HepG2 (cell line): ENCODE measurements at regions not wholly inside any gene's neighbourhood (a gene's known extent, or its start where the extent isn't known, plus 50 kb on each side); places are given as distances from the start of the nearest gene placed in this dataset.

Experiments
- ATAC-seq: fragments of 200-7000 bp; cut with Tn5 transposase; 3 replicates; pipeline ENCODE4 v1.9.1; 2020; ENCODE audit warnings: mild to moderate bottlenecking, moderate library complexity
- BruUV-seq: library from RNA; stranded (reverse); fragments of 400-500 nt; replicated peaks from 2 replicates; lab custom pipeline; 2021; lab: Mats Ljungman, UMichigan
- CTCF ChIA-PET: fragments of 300-600 bp; formaldehyde crosslinking; extraction: SDS; loops from one replicate; lab custom pipeline; 2021; ENCODE audit warnings: low total read pairs, inconsistent platforms, low intra/inter-chr PET ratio; lab: Yijun Ruan, JAX
- POLR2A ChIA-PET: fragments of 350-600 bp; sonication (Branson Sonifier 250); formaldehyde crosslinking; loops from one replicate; lab custom pipeline; 2020; ENCODE audit warnings: antibody characterized with exemption, inconsistent platforms; lab: Yijun Ruan, JAX
- DNase-seq: peaks from one replicate; pipeline ENCODE4 v3.0.0-alpha.2; 2015; ENCODE audit warnings: low spot score
- FAIRE-seq: peaks from 3 replicates; lab custom pipeline; 2011; peaks lifted over from hg19 to GRCh38; lab: Jason Lieb, UNC
- H2AFZ ChIP-seq: one replicate; pipeline ENCODE4 v1.6.1; 2011; ENCODE audit warnings: low read length, inconsistent platforms
- H3K27ac ChIP-seq: fragments of 300-600 bp; 3 replicates; pipeline ENCODE4 v1.8.0; 2011; ENCODE audit warnings: mixed run types, mild to moderate bottlenecking, mixed read lengths, low read length, inconsistent platforms; ENCODE audit not compliant: insufficient read depth; ENCODE audit errors: extremely low read length
- H3K27me3 ChIP-seq, 2 experiments: fragments of 200-600 bp in 1 of 2; 2 replicates in 1 of 2; 3 replicates in 1 of 2; pipeline versions ENCODE4 v1.6.0 to v1.8.0; 2011; ENCODE audit warnings: low read length in 2 of 2, mild to moderate bottlenecking in 2 of 2, moderate library complexity in 2 of 2, inconsistent platforms in 1 of 2; ENCODE audit not compliant: insufficient read depth in 2 of 2, control insufficient read depth in 1 of 2
- H3K36me3 ChIP-seq, 2 experiments: fragments of 200-600 bp in 1 of 2; replicated peaks in 1 of 2; 2 replicates in 1 of 2; 3 replicates in 1 of 2; pipeline versions ENCODE4 v1.5.1 to v1.8.0; 2011; ENCODE audit warnings: low read length in 2 of 2, inconsistent platforms in 1 of 2; ENCODE audit not compliant: insufficient read depth in 2 of 2, control insufficient read depth in 1 of 2
- H3K4me1 ChIP-seq: 2 replicates; pipeline ENCODE4 v1.5.1; 2012; ENCODE audit warnings: low read length, inconsistent platforms; ENCODE audit not compliant: insufficient read depth
- H3K4me2 ChIP-seq: 2 replicates; pipeline ENCODE4 v1.6.0; 2011; ENCODE audit warnings: low read depth, low read length, inconsistent platforms
- H3K4me3 ChIP-seq, 3 experiments: fragments of 200-600 bp in 1 of 3; sonication (generic), shearing (Covaris generic) in 1 of 3; replicated peaks in 1 of 3; 2 replicates each; pipeline ENCODE4 v1.5.1; 2011 to 2016; ENCODE audit warnings: low read length in 3 of 3, inconsistent platforms in 2 of 3, low read depth in 2 of 3, mild to moderate bottlenecking in 2 of 3, control low read depth in 1 of 3, mixed read lengths in 1 of 3; ENCODE audit not compliant: insufficient read depth in 1 of 3
- H3K79me2 ChIP-seq: one replicate; pipeline ENCODE4 v1.6.1; 2011; ENCODE audit warnings: low read length, inconsistent platforms; ENCODE audit not compliant: insufficient read depth
- H3K9ac ChIP-seq: 2 replicates; pipeline ENCODE4 v1.6.0; 2011; ENCODE audit warnings: mild to moderate bottlenecking, low read depth, low read length, inconsistent platforms; ENCODE audit not compliant: insufficient read depth
- H3K9me3 ChIP-seq: 2 replicates; pipeline ENCODE4 v1.5.1; 2012; ENCODE audit warnings: mild to moderate bottlenecking, low read length
- H4K20me1 ChIP-seq: 2 replicates; pipeline ENCODE4 v1.6.0; 2011; ENCODE audit warnings: inconsistent platforms, mild to moderate bottlenecking, low read length, moderate library complexity; ENCODE audit not compliant: insufficient read depth
- BORCS8-MEF2B ChIP-seq: sonication (generic); formaldehyde crosslinking; IDR thresholded peaks from 2 replicates; pipeline ENCODE4 v1.8.0; 2022; ENCODE audit warnings: mild to moderate bottlenecking, missing genetic modification reagents
- CREB1 ChIP-seq, 2 experiments: fragments of 450-650 bp in 1 of 2; IDR thresholded peaks; 2 replicates each; pipeline ENCODE4 v1.6.1; 2016 to 2017; ENCODE audit warnings: control low read depth in 1 of 2, mild to moderate bottlenecking in 1 of 2, missing compliant biosample characterization in 1 of 2, missing genetic modification characterization in 1 of 2
- KAT2B ChIP-seq: fragments of 150-350 bp; IDR thresholded peaks from 2 replicates; pipeline ENCODE4 v1.6.1; 2014; ENCODE audit warnings: low read depth, low read length, borderline replicate concordance
- MED1 ChIP-seq: sonication (generic); formaldehyde crosslinking; IDR thresholded peaks from 2 replicates; pipeline ENCODE4 v1.4.0; 2020; ENCODE audit warnings: missing genetic modification reagents
- MEF2D ChIP-seq: sonication (generic); formaldehyde crosslinking; IDR thresholded peaks from 2 replicates; pipeline ENCODE4 v1.5.1; 2020; ENCODE audit warnings: mild to moderate bottlenecking, missing genetic modification reagents
- NR1H2 ChIP-seq: sonication (generic); formaldehyde crosslinking; IDR thresholded peaks from 2 replicates; pipeline ENCODE4 v1.8.1; 2022; ENCODE audit warnings: low read depth, missing genetic modification reagents, borderline replicate concordance
- SKI ChIP-seq: fragments of 450-650 bp; IDR thresholded peaks from one replicate; pipeline ENCODE4 v1.6.1; 2018; ENCODE audit warnings: mild to moderate bottlenecking; ENCODE audit not compliant: partially characterized antibody
- TCF12 ChIP-seq, 2 experiments: fragments of 450-650 bp in 1 of 2; sonication (generic) in 1 of 2; formaldehyde crosslinking in 1 of 2; IDR thresholded peaks; 2 replicates each; pipeline versions ENCODE4 v1.6.1 to v1.8.0; 2017 to 2022; ENCODE audit warnings: antibody characterized with exemption in 1 of 2, mild to moderate bottlenecking in 1 of 2, missing genetic modification reagents in 1 of 2, moderate library complexity in 1 of 2
- ZKSCAN8 ChIP-seq: IDR thresholded peaks from 2 replicates; pipeline ENCODE4 v1.6.1; 2016; ENCODE audit warnings: borderline replicate concordance, missing genetic modification reagents, missing compliant biosample characterization
- ZNF24 ChIP-seq: fragments of 450-650 bp; IDR thresholded peaks from 2 replicates; pipeline ENCODE4 v1.6.1; 2017; ENCODE audit warnings: antibody characterized with exemption, mild to moderate bottlenecking
- ZNF616 ChIP-seq: sonication (generic); formaldehyde crosslinking; IDR thresholded peaks from 2 replicates; pipeline ENCODE4 v1.5.0; 2020; ENCODE audit warnings: low read depth, mild to moderate bottlenecking, missing genetic modification reagents
- WGBS: methylation state at CpG from one replicate; pipeline ENCODE4 v1.1.6; 2017; ENCODE audit warnings: low lambda C conversion rate; 5-methylcytosine and 5-hydroxymethylcytosine counted together
- in situ Hi-C: cut with HindIII; loops from 2 replicates; pipeline ENCODE4 v1.10.0; 2017; ENCODE audit warnings: low pct_unique_long_range_greater_than_20kb; ENCODE audit not compliant: extremely low pct_ligation_motif_present
- intact Hi-C: fragments of 100-400 bp; cut with micrococcal nuclease; formaldehyde crosslinking; loops from one replicate; pipeline ENCODE4 v1.10.0; 2022; ENCODE audit not compliant: unreplicated experiment
- TF ChIP-seq, protein P1 (sequence below): sonication (generic); formaldehyde crosslinking; IDR thresholded peaks from 2 replicates; pipeline ENCODE4 v1.4.0; 2020; ENCODE audit warnings: missing genetic modification reagents

GRCh38 chr7:41063116-41063515, 639.8 kb downstream of the INHBA start:
- Histone ChIP-seq H4K20me1 (no peaks in the 10 kb centered on the region), H3K36me3 (no peaks in the 10 kb centered on the region), H3K9ac (no peak overlapping the region), H3K4me3 (no peak overlapping the region), H3K9me3 (no peaks in the 10 kb centered on the region), H3K27me3 (no peaks in the 10 kb centered on the region), H3K4me1 (no peaks in the 10 kb centered on the region), H3K79me2 (no peaks in the 10 kb centered on the region), H3K27ac (no peak overlapping the region), H2AFZ (no peak overlapping the region), H3K4me2 (no peak overlapping the region)
- no TSS peak for BruUV-seq
- FAIRE-seq (no peak), ATAC-seq (no peak), DNase-seq (no peak)
- TF ChIP-seq TCF12 (IDR thresholded peaks at IDR 0.05): no peak
- no peak for TF ChIP-seq TCF12 (CRISPR knock-in tag; IDR thresholded peaks at IDR 0.05)
- TF ChIP-seq MED1: no peak
- no peak for TF ChIP-seq ZNF24
- TF ChIP-seq MEF2D: no peak
- no peak for TF ChIP-seq BORCS8-MEF2B
- TF ChIP-seq, protein P1, sequence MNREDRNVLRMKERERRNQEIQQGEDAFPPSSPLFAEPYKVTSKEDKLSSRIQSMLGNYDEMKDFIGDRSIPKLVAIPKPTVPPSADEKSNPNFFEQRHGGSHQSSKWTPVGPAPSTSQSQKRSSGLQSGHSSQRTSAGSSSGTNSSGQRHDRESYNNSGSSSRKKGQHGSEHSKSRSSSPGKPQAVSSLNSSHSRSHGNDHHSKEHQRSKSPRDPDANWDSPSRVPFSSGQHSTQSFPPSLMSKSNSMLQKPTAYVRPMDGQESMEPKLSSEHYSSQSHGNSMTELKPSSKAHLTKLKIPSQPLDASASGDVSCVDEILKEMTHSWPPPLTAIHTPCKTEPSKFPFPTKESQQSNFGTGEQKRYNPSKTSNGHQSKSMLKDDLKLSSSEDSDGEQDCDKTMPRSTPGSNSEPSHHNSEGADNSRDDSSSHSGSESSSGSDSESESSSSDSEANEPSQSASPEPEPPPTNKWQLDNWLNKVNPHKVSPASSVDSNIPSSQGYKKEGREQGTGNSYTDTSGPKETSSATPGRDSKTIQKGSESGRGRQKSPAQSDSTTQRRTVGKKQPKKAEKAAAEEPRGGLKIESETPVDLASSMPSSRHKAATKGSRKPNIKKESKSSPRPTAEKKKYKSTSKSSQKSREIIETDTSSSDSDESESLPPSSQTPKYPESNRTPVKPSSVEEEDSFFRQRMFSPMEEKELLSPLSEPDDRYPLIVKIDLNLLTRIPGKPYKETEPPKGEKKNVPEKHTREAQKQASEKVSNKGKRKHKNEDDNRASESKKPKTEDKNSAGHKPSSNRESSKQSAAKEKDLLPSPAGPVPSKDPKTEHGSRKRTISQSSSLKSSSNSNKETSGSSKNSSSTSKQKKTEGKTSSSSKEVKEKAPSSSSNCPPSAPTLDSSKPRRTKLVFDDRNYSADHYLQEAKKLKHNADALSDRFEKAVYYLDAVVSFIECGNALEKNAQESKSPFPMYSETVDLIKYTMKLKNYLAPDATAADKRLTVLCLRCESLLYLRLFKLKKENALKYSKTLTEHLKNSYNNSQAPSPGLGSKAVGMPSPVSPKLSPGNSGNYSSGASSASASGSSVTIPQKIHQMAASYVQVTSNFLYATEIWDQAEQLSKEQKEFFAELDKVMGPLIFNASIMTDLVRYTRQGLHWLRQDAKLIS (CRISPR knock-in tag): no peak
- TF ChIP-seq ZKSCAN8: no peak
- no peak for TF ChIP-seq SKI
- no peak for TF ChIP-seq NR1H2 (CRISPR knock-in tag)
- no peak for TF ChIP-seq CREB1 (IDR thresholded peaks at IDR 0.05)
- TF ChIP-seq CREB1 (CRISPR knock-in tag; IDR thresholded peaks at IDR 0.05): no peak
- no peak for TF ChIP-seq KAT2B
- TF ChIP-seq ZNF616 (CRISPR knock-in tag): no peak
- in situ Hi-C loops (no loop called here), intact Hi-C loops (no loop called here)
- ChIA-PET CTCF (no interaction called here), POLR2A (no interaction called here)
- WGBS: 26% methylated on average over 4 of the region's 4 CpGs
